CD4-positive, alpha-beta T cell treated with Interleukin-21 for 1 hour (primary cell): ENCODE measurements at regions not wholly inside any gene's neighbourhood (a gene's known extent, or its start where the extent isn't known, plus 50 kb on each side); places are given as distances from the start of the nearest gene placed in this dataset.

Experiments
- DNase-seq: peaks from one replicate; pipeline ENCODE4 v3.0.0-alpha.2; 2020

DNA sequence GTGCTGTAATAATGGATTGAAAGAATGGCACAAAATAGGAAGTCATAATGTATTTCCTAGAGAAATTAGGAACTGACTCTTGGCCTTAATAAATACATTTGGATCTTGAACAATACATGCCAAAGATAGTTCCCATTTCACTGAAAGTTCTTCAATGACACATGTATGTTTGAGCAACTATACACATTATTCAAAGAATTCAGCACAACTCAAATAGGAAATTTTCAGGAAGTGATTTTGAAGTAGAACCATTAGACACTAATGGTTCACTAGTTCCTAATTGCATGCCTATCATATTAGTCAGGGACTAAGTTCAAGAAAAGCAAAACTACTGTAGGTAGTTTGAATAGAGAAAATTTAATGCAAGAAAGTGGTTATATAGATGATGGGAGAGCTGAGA, 404.7 kb downstream of the LMO4 start:
- DNase-seq = no peak

DNA sequence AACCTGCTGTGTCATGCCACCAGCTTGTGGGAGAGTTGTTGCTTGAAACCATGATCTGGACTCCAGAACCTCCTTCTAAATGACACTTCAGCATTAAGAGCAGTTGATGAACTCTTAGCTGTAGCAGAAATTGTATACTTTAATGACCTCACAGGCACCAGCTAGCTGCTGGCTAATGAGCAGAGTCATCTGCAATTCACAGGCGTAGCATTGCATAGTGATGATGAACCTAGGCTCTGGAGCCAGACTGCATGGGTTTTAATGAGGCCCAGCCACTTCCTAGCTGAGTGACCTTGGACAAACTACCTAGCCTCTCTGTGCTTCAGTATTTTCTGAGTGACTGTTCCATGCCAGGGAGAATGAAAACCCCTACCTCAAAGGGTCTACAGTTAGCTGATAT, 407.1 kb downstream of the LMO4 start:
- DNase-seq = no peak

DNA sequence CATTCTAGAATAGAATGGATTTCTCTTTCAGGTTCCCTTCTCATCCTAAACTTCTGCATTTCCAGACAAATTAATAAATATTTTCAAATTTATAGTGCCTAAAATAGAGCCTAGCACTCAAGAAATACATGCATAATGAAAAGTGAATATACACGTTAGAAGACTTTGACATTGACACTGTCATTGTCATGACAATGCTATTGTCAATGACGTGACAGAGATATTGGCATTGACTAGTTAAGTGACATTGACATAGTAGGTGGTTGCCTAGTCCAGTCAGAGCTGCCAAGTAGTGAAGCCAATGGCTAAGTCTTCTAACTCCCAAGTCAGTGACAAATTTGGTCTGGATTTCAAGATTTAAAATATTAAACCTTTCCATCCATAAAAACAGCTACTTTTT, 410.5 kb downstream of the LMO4 start:
- no peak for DNase-seq

DNA sequence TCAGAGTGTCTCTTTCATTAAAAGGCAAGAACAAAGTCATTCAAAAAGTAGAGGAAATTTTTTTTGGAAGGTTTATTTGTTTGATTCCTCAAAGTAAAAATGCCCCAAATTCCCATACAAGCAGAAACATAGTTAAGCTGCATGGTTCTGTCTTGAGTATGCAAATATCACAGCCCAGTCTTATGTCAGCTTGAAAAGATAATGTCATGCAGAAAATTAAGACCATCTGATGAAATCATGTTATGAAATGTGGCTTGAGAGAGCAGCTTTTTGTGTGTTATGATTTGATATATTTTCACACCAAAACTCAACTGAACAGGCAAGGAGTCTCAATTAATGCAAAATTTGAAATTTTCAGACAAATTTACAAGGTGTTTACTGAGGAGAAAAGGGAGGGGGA, 411.0 kb downstream of the LMO4 start:
- no peak for DNase-seq

DNA sequence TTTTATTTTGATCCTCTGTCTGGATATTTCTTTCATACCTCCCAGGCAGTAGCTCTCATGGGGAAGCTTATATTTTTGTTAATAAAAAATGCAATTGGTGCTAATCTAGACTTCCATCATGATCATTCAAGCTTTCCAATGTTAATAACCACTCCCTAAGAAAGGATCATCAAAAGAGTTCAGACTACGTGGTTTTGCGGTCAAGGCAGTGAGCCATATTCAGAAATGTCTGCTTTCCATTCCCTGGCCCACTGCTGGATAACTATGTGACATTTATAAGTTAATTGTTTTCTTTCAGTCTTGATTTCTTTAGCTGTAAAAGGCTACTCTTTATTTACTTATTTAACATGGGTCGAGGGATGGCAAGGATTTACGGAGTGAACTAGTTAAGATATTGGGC, 414.6 kb downstream of the LMO4 start:
- no peak for DNase-seq

DNA sequence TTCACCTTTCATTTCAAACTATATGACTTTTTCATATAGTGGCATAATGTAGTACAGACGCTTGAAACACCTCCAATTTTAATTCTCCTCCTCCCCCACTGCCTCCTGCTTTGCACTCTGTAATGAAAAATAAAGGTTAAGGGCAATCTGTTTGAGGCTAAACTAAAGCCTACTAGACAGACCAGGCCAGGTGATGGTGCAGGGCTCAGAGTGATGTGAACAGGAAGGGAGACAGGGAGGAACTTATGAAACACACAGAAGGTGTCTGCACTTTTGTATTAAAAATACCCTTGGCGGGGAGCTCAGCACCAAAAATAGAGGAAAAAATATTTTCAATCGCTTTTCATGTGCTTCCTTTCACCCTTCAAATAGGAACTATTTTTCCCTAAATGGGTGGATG, 415.4 kb downstream of the LMO4 start:
- DNase-seq = no peak

DNA sequence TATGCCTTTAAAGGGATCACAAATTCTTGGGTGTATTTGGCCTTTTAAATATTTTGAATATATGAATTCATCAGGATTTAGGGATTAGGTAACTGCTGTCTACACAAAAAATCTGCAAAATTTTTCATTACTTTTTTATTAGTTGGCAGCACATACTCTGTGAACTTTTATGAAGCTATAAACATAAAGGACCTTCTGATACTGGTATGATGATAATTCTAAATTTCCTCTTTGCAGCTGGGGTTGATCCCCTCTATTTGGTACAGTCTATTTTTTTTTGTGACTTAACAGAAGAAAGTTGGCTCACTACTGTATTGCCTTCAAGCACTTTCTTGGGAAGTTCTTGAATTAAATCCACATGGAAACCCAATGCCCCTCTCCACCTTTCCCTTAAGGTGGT, 416.1 kb downstream of the LMO4 start:
- no peak for DNase-seq

DNA sequence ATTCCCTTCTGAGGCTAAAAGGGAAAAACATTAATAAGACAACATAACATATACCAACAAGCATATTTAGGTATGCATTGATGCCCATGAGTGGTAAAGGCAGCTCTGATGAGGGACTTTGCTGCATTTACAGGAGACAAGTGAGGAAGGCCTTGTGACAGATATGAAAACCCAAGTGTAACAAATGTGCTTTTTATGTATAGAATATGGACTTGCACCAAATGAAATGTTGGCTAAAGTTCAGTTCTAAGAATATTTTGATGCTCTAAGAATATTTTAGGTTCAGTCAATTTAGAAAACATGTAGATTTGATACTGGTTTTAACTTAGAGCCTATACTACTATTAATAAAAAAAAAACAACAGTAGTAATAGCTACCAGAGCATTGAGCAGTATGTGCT, 424.7 kb downstream of the LMO4 start:
- DNase-seq = no peak

DNA sequence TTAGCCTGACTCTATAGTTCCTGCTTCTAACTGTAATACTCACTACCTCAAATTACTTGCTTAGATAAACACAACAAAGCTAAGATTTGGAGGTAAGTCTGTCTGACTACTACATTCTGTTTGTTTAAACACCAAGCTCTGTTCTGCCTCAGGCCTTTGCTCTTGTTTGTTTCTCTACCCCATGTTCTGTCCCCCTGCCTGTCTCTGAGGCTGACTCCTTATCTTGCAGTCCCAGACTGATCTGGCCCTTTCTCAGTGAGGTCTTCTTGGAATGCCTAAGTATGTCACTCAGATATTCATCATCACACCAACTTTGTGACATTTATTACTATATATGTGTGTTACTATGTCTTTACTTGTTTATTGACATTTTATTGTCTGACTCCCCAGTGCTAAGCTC, 425.5 kb downstream of the LMO4 start:
- no peak for DNase-seq

DNA sequence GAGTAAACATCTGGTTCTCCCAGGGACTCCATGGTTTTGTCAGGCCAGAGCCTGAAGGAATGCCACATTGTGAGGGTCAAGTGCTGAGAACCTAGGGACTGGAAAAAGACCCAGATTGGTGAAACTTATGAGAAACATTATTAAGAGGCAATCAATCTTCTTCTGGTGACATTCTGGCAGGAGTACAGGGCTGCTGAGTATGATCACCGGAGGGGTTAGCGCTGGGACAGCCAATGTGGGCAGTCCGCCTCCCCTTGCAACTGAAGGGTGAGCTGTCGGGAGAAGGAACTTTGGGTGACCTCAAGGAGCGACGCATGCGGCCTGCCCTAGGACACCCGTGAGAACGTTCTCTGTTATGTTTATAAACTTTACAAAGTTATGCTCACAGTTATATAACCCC, 429.0 kb downstream of the LMO4 start:
- DNase-seq = no peak

DNA sequence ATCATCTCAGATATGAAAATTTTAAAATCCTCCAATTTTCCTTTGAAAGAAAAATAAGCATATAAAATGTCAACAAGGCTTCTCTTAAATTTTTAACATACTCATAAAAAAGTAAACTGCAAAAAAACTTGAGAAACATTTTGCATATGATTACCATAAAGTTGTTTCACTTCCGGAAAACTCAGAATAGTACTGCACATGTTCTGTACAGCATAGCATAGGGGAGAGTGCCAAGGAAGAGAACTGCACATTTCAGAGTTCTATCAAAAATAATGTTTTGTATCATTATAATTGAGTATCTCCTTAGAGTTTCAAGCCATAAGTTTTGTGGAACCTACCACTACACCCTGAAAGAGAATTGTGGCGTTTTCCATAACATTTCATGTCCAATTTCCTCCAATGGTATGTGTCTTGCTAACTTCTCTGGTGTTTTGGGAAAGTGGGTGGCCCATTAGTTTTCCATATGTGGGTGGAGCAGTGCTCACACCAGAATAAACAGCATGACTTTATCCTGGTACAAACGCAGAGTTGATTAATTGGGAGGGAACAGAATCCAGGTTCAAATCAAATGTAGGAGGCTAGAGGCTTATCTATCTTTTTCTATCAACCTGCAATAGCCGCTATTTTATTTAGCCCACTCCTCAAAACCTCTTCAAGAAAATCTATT, 430.9 kb downstream of the LMO4 start:
- no peak for DNase-seq

DNA sequence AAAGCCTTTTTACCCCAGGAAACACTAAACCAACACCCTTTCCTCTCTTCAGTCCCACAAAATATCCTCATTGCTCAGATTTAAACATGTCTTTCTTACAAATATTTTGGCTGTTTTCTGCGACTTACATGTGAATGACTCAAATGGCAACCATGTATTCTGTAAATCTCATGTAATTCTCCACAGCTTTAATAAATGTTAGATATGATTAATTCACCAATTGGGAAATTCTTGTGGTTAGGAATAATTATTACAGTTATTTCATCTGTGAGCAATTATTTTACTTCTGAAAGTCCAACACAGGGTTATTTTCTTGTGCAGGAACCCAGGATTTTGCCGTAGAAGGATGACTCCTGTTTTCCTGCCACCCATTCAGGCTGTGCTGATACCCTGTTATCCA, 431.5 kb downstream of the LMO4 start:
- DNase-seq = no peak

DNA sequence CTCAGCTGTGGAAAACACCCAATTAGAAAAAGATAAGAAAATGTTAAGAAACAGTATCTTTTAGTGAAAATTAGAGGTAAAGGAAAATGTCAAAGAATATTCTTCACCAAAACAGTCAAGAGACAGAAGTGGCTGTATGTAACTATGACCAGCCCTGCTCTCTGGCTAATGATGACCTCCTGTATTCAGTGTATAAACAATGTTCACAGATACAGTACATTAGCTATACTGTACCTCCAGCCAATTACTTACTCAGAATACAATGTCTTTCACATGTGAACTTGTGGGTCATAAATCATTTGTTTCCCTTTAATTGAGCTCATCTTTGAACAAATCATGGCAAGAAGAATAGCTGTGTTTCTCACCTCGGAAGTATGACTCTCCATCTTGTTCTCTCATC, 432.0 kb downstream of the LMO4 start:
- no peak for DNase-seq

DNA sequence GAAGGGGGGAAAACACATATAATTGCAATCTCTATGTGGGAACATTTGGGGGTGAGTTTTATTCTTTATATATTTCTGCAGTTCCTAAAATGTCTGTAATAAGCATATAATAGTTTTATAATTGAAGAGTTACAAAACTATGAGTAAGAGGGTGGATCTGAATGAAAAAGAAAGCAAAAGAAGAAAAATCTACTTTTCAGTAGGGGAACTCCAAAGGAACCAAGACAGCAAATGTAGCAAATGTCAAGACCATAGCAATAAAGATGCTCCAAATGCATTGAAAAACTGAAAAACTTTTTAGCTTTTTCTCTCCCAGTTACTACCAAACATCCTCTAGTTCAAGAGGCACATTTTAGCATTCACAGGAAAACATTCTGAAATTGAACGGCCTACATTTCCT, 434.8 kb downstream of the LMO4 start:
- no peak for DNase-seq

DNA sequence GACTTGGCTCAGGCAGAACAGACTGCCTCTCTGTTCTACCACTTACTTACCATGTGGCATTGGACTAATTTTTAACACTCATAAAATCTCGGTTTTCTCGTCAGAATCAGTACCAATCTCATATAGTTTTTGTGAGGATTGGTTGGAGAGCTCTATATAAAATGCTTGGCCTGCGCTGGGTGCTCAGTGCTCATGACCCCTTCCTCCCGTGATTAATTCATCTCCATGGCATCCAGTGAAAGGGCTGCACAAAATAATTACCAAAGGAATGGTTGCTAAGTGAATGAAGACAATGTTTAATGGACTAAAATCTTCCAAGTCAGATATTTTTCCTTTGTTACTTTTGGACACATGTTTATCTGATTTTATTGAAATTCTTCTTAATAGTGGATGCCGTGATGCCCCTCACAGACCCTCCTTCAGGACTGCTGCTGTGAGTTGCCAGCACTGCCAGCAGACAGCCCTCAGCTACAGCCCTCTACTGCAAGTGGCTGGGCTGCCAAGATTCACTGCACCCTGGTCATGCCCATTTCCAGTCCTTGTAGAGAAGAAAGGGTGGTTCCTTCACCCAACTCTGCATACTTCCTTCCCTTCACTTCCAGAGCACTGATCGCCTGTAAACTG, 436.5 kb downstream of the LMO4 start:
- no peak for DNase-seq

DNA sequence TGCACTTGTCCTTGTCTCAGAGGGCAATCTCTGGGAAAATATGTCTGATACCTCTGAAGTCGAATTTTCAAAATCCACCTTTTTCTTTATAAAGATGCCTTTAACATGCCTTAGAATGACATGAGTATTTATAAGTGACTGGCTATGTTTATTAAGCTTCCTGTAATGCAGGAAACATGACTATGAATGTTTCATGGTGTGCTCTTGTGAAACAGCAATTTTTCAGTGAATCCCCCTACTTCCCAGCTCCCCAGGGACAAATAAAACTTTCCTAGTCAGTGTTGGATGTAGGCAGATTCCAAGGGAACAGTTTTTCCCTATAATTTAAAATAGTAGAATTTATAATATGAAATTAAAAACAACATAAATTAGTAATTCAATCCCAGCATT, 437.0 kb downstream of the LMO4 start:
- no peak for DNase-seq

DNA sequence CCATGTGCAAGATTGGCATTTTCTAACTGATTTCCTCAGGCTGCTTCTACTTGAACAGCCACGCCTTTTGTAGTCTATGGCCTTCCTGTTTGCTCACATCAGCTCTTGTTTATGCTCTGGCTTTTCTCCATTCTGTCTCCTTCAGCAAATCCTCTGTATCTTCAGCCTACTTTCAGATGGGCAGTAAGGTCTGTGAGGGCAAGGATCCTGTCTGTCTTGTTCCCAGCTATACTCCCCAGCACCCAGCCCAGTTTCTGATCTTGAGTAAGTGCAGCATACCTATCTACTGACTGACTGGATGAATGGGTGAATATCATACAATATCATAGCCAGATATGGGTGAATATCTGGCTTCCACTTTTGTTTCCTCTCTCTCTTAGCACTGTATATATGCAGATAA, 438.1 kb downstream of the LMO4 start:
- DNase-seq = no peak

DNA sequence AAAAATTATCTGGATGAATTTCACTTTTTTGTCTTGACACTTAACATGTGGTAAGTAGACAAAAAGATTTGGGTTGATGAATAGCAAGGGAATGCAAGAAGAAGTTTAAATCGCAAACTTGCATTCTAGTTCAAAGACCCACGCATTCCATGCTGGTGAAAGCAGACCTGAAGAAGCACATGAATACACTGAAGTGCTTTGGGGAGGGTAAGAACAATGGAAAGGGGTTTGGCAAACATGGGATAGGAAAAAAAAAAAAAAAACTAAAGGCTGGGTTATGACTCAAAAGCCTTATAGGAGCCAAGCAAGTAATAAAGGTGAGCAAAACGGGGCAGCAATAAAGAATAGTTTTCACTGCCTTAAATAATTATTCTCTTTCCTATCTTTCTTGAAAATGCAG, 450.2 kb downstream of the LMO4 start:
- no peak for DNase-seq

DNA sequence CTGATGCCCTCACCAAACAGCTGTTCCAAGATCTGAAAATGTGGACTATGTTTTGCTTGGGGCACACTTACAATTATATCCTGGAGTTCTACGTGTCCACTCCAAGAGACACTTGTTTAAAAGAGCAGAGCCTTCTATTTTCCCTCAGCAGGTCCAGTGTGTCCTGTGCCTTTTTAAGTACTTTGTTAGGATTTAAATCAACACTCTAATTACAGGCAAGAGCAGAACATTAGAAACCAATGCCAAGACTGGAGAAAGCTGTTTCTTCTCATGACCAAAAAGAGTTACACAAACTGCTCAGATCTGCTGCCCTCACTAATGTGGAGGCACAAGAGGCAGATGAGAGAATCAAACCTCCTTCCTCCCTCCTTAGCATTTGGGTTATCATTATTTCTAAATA, 452.9 kb downstream of the LMO4 start:
- no peak for DNase-seq

DNA sequence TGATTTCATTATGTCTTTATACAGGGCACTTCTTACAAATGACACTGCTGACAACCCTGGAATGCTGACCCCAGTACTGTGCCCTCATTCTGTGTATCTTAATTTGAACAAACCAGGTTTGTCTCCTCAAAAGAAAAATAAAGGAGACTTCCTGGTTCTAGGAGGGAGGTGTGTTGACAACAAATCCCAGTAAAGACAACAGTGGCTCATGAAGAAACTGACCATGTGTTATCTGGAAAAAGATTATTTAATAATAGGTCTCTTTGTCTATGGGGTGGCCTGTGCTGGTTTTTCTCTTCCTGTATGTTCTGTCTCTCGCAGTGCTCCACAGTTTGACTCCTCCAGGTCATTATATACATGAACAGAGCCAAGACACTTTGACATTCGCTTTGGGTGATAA, 454.6 kb downstream of the LMO4 start:
- no peak for DNase-seq

DNA sequence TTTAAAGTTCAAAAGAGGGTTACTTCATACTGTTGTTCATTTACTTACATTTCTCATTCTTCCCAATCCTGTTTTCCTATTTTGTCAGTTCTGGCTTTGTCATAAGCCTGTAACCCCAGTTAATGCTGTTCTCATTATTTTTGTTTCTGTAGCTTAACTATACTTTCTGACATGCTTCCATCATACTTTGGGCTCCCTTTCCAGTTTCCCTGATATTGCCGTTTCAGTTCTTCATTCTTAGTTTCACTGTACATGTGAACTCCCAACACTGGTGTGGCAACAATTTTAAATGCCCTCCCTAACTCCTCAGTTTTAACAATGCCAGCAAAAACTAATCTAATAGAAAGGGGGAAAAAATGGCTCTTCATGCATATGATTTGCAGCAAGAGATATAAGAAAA, 456.7 kb downstream of the LMO4 start:
- no peak for DNase-seq

DNA sequence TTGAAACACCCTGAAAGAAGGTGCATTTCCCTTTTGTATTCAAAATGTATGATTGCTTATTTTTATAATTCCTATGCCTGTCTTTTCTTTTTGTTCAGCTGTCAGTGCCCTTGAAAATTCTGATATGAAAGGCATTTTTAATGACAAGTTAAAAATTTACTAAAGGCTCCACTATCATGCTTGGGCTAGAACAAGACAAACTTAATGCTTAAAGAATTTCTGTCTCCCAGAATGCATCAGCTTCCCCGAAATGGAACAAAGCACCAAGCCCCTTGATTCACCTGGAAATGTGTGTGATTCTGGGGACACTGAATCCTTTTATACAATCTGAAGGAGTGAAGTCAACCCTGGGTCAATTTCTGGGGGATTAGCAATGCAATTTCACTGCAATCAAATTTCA, 457.5 kb downstream of the LMO4 start:
- no peak for DNase-seq

DNA sequence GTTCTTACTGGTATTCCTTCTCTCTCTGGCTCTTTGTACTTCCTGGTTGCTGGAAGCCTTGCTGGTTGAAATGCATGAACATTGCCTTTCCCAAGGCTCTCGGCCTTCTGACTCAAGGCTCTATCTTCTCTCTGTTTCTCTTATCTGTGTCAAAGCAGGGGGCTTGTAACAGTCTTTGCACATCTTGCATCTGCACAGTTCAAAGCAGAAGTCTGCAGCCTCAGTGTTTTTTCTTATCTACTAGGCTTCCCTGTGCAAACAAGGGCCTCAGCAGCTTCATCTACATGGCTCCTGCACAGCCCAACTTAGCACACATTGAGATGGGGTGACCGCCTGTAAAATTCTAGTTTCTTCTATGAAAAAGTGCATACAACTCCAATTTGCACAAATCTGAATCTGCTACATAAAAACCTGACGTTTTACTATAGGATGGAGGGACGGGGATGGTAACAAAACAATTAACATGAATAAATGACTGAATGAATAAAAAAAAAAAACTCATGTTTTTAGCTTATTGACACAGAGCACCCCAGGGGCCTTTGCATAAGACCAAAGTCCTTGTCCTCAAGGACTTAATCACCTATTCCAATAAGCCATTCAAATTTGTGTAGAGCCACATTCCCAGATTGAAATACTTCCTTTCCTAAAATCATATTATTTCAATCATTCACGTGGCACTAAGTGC, 458.3 kb downstream of the LMO4 start:
- no peak for DNase-seq

DNA sequence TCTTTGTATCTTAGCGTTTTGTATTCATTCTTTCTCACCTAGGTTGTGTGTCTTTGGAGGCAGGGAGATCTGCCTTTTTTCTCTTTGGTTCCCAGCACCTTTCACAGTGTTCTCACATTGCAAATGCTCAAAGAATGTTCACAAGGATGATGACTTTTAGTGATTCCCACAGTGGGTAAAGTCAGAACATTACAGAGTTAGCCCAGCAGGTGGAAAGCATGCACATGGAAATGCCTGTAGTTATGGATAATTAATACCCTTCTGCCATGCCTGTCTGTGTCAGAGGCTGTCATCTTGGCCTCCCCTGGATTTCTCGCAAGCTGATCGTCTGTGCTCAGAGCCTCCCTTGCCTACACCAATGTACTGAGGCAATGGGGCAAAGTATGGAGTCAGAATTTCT, 458.9 kb downstream of the LMO4 start:
- no peak for DNase-seq

DNA sequence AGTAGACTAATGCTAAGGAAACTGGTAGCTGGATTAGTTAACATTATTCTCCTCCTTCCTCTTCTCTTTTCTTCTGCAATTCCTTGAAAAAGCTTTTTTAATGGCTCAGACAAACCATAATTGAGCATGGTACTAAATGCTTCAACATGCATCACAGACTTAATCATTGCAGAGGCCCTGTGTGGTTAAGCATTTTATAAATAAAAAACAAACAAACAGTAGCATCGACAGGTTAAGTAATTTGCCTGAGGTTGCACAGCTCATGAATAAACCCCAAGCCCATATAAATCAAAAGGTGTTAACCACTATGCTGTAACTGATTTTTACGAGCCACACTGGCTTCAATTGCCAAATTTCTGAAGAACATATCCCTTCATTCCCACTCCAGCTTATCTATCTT, 462.1 kb downstream of the LMO4 start:
- DNase-seq = no peak
